GM12874 (cell line): ENCODE measurements at regions not wholly inside any gene's neighbourhood (a gene's known extent, or its start where the extent isn't known, plus 50 kb on each side); places are given as distances from the start of the nearest gene placed in this dataset.

ENCODE experiments used
- TF ChIP-seq, protein P1 (sequence below): IDR thresholded peaks from 2 replicates; pipeline ENCODE4 v1.5.1; 2011; ENCODE audit warnings: low read depth, mild to moderate bottlenecking, control low read depth, low read length, moderate library complexity; ENCODE audit not compliant: insufficient read depth

DNA sequence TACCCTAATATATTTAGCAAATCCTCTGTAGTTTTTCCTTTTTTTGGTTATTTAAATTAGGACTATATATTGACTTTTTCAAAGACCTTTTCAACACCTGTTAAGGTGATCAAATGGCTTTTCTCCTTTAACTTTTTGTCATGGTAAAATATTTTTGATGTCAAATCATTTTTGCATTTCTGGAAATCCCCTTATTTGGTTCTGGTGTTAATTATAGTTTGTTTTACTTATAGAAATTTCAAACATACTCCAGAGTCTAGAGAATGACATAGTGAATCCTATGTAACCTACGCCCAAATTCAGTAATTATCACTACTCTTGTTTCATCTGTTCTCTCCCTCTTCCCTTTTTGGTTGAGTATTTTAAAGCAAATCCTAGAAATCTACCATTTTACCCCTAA is 121.3 kb upstream of the TBL1XR1 start:
- TF ChIP-seq, protein P1, sequence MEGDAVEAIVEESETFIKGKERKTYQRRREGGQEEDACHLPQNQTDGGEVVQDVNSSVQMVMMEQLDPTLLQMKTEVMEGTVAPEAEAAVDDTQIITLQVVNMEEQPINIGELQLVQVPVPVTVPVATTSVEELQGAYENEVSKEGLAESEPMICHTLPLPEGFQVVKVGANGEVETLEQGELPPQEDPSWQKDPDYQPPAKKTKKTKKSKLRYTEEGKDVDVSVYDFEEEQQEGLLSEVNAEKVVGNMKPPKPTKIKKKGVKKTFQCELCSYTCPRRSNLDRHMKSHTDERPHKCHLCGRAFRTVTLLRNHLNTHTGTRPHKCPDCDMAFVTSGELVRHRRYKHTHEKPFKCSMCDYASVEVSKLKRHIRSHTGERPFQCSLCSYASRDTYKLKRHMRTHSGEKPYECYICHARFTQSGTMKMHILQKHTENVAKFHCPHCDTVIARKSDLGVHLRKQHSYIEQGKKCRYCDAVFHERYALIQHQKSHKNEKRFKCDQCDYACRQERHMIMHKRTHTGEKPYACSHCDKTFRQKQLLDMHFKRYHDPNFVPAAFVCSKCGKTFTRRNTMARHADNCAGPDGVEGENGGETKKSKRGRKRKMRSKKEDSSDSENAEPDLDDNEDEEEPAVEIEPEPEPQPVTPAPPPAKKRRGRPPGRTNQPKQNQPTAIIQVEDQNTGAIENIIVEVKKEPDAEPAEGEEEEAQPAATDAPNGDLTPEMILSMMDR = no peak

DNA sequence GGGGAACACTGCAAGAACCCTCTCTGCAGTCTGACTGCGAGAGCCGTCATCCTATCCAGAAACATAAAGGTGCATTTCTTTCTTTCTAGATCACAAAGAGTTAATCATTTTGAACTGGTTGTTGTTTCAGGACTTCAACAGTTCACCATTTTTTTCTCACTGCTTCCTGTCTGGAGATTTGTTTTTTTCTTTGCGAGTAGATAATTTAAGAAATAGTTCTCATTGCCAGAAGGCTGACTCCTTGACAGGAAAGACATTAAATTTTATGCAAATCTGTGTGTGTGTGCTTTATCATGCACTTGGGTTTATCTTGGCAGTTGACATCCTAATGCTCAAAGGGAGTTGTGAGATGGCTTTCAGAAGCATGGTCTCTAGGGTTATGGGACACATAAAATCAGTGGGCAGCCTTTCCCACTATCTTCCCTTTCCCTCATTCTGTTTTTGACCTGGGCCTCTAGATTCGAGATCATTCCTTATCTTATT is 123.5 kb upstream of the TBL1XR1 start:
- TF ChIP-seq, protein P1 = no peak

DNA sequence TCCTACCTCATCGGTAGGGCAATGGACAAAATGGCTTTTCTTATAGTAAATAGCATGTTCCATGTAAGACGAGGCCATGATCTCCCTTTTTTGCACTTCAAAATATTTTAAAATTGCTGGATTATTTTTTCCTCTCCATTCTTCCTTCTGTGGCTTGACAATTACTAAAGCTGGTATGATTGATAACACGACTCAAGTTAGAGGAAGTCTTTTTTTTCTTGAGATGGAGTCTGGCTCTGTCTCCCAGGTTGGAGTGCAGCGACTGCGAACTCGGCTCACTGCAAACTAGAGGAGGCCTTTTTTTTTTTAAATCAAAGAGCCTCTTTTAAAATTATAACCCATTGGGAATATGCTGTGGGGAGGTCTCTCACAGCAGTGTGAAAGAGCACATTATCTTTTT is 124.5 kb upstream of the TBL1XR1 start:
- TF ChIP-seq, protein P1 = no peak

DNA sequence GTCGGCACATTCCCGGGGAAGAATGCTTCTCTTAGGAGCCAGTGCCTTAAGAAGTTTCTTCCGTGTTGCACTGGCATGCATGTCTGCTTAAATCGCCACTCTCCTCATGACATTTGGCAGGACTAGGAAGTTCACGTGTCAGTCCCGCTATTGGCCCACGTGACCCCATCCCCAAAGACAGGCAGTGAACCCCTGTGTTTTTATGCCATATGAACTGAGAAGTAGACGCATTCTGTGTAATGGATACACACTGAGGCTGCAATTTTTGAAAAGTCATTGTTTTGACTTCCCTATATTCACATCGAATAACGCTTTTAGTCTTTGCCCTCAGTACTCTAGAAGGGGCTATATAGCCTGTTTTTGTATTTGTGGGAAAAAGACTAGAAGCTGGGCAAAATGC is 125.6 kb upstream of the TBL1XR1 start:
- TF ChIP-seq, protein P1 = no peak

DNA sequence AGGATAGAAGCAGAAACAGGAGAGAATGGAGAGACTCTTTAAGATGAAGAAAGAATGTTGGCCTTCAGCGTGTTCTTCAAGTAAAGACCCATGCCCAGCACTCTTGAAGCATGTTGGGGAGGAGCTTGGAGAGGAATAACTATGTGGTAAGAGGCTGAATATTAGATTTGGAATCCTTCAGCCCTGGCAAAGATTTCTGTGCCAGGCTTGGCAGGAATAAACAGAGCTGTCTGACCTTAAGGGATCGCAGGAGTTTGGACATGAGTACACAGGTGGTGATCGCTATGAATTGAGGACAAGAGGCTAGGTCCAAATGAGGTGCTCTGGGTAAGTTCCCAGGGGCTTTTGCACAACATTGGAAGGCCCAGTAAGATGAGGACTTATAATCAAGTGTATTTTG is 132.6 kb upstream of the TBL1XR1 start:
- TF ChIP-seq, protein P1 = no peak

DNA sequence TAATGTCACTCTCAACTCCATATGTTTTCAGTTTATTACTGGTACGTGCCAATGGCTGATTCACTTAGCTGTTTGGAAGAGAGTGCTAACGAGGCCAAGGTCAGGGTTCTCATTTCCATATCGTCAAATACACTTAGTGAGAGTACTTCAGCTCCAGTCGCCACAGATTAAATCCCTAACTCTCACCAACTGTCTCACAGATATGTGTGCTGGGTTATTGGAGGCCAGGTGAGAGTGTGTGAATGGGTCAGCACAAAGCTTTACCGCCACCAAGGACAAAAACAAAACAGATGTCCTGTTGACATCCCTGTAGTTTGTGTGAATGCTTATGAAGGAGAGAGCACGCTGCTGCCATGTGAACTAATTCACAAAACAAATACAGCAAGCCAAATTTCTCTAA is 133.5 kb upstream of the TBL1XR1 start:
- TF ChIP-seq, protein P1 = no peak

DNA sequence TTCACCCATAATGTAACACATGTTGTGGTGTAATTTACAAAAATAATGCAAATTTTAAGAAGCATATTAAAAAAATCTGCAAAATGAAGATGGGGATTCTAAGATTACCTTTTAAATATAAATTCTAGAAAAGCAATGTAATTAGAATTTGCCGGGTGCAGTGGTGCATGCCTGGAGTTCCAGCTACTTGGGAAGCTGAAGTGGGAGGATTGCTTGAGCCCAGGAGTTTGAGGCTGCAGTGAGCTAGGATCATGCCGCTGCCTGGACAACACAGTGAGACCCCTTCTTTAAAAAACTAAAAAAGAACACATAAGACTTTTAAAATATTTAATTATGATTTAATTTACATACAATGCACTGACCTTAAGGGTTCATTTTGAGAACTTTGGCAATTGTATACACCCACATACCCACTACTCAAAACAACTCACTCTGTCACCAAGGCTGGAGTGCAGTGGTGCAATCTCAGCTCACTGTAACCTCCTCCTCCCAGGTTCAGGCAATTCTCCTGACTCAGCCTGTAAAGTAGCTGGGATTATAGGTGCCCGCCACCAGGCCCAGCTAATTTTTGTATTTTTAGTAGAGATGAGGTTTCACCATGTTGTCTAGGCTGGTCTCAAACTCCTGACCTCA is 134.0 kb upstream of the TBL1XR1 start:
- TF ChIP-seq, protein P1 = no peak

DNA sequence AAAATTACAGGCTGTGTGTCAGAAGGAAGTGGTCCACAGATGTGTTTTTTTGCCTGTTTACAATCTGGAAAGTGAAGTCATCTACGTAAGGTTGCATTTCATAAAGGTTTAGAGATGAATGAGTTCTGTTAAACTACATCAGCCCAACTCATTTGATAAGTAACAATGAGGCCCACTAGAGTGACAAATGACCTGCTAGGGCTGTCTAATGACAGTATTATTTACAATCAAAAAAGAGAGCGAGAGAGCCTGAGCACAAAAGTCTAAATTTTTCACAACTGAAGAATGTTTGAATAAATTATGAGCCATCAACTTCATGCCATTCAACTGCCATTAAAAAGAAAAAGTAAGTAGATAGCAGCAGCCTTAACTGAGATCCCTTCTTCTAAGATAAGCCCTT is 135.7 kb upstream of the TBL1XR1 start:
- TF ChIP-seq, protein P1 = no peak
